GM21723 (cell line): ENCODE measurements at regions not wholly inside any gene's neighbourhood (a gene's known extent, or its start where the extent isn't known, plus 50 kb on each side); places are given as distances from the start of the nearest gene placed in this dataset.
"Not testable (repeated sequence)": the region's sequence is repeated elsewhere in the genome, so short reads cannot be mapped to it uniquely, and the experiment has no call there.

Source experiments
- ATAC-seq: cut with Tn5 transposase; IDR thresholded peaks from one replicate; pipeline ENCODE4 v1.9.1; 2021; ENCODE audit warnings: mild to moderate bottlenecking, moderate library complexity; ENCODE audit not compliant: unreplicated experiment

DNA sequence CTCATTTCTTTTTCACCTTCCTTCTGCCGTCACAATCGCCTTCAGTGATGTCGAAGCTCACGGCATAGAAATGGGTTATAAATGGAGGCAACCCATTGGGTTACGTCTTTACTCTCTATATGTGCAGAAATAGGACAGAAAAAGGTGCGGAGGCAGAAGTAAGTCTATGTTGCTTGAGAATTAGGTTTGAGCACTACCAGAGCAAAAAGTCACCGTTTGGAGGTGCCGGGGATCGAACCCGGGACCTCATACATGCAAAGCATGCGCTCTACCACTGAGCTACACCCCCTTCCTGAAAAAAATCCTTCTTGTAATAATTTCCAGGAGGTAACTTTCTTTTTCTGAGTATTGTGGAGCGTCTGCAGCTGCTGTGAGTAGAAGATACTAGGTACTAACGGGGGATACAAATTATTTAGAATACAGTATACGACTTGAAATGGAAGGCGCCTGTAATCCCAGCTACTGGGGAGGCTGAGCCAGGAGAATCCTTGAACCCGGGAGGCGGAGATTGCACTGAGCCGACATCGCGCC, 134.2 kb downstream of the TRIM27 start:
- ATAC-seq, result no peak

- ATAC-seq, result no peak
These were observed 132.8 kb downstream of the TRIM27 start for GRCh38 chr6:28791002-28791383.

DNA sequence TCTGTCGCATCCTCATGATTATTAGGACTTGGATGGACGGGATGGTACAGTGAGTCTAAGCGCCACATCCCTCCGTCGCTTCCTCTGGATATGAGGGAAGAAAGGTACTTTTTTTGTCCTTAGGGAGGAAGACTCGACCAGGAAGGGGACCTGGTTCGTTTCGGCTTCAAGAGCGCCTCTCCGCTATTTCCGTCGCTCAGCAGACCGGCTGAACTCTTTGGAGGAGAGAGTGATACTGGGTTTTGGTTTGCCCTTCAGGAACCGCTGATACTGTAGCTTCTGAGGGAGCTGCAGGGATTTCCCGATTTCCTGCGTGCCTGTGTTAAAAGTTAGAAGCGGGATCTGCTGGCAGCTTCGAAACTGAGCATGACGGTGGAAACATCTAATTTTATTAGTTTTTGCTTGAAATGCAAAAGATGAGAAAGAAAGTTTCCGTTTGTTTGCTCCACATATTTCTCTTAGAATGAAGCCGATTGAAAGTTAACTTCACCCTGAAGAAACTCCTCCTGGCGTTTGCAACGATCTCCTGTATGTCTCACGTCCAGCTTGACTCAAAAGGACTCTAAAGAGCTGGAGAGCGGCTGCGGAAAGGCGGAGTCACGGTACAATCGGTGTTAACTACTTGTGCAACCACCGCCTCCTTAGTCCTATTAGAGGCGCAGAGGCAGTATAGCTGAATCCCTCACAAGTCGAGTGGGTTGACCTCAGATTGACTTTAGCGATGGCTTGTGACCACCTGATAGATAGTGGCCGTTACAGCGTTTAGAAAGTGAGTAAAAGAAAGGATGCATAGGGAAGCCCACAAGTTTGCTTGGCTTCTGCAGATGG, 129.4 kb downstream of the TRIM27 start:
- no peak for ATAC-seq

DNA sequence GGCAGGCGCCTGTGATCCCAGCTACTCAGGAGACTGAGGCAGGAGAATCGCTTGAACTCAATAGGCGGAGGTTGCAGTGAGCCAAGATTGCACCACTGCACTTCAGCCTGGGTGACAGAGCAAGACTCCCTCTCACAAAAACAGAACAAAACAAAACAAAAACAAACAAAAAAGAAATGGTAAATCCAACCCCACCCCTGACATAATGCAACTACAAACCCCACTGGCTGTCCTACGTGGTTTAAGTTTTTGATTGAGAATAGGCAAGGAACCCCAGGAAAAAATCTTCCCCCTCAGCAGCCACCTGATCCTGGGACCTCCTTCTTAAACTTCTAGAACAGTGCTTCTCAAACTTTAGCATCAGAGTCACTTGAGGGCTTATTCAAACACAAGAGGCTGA, 123.1 kb downstream of the TRIM27 start:
- not testable (repeated sequence) for ATAC-seq

DNA sequence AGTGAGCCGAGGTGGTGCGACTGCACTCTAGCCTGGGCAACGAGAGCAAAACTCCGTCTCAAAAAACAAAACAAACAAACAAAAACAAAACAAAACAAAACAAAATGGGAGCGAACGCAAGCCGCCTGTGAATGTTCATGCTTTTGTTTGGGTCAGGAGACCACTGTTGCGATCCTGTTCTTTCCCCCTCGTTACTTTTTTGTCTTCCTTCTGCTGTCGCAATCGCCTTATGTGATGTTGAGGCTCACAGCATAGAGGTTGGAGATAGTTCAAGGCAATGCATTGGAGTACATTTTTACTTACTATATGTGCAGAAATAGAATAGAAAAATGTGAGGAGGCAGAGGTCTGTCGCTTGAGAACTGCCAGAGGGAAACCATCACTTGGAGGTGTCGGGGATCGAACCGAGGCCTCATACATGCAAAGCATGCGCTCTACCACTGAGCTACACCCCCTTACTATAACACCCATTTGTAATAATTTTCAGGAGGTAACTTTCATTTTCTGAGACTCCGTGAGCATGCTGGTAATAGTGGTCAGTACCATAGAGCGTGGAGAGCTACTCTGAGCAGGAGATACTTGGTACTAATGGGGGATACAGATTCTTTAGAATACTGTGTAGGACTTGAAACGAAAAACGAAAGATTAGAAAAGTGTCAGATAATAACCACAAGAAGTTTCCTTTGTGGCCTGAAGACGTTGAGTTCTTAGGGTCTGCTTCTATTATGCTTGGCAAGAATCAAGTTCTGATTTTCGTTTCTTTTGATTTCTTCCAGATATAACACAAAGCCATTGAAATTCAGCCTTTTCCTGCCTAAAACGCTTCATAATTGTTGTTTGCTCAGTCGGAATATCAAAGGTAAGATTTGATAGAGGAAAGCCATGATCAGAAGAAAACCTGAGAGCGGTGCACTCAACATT, 121.1 kb downstream of the TRIM27 start:
- no peak for ATAC-seq

- ATAC-seq, result no peak
These were observed 120.5 kb downstream of the TRIM27 start for GRCh38 chr6:28803337-28803709.

GRCh38 chr6:28807682-28808280, 116.0 kb downstream of the TRIM27 start:
- no peak for ATAC-seq

GRCh38 chr6:28808383-28808782, 115.4 kb downstream of the TRIM27 start:
- ATAC-seq, result no peak

DNA sequence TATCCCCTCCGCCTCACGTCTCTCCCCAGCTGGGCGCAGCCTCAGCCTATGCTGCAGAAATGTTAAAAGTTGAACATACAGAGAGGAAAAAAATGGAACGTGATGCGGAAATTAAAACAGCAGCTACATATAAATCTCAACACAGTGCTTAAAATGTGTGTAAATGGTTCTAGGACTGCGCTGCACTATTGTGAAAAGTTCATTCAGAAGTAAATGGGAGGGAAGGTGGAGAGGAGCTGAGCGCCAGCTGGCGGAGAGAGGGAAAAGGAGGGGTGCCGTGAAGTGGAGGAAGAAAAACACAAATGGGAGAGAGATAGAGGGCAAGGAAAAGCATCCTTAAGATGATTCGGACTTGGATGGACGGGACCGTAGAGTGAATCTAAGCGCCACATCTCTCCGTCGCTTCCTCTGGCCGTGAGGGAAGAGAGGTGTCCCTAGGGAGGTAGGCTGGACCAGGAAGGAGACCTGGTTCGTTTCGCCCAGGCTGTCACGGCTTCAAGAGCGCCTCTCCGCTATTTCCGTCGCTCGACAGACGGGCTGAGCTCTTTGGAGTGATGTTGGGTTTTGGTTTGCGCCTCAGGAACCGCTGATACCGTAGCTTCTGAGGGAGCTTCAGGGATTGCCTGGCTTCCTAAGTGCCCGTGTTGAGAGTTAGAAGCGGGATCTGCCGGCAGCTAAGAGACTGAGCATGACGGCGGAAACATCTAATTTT, 113.7 kb downstream of the TRIM27 start:
- no peak for ATAC-seq

GRCh38 chr6:28810659-28811053, 113.1 kb downstream of the TRIM27 start:
- ATAC-seq, result no peak

DNA sequence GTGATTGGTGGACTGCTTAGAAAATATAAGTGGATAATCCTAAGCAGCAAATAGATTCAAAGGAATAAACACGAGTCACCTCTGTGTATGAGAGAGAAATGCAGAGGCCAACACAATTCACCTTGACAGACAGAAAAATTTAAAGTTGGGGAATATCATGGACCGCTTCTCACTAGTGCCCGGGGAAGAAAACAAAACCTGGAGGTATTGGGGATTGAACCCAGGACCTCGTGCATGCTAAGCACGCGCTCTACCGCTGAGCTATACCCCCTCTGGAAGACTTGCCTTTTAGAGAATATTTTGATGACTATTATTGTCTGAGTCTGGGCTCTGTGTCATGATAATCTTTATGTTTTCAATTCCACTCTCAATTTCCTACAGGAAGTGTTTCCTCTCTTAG, 111.9 kb downstream of the TRIM27 start:
- ATAC-seq, result no peak

DNA sequence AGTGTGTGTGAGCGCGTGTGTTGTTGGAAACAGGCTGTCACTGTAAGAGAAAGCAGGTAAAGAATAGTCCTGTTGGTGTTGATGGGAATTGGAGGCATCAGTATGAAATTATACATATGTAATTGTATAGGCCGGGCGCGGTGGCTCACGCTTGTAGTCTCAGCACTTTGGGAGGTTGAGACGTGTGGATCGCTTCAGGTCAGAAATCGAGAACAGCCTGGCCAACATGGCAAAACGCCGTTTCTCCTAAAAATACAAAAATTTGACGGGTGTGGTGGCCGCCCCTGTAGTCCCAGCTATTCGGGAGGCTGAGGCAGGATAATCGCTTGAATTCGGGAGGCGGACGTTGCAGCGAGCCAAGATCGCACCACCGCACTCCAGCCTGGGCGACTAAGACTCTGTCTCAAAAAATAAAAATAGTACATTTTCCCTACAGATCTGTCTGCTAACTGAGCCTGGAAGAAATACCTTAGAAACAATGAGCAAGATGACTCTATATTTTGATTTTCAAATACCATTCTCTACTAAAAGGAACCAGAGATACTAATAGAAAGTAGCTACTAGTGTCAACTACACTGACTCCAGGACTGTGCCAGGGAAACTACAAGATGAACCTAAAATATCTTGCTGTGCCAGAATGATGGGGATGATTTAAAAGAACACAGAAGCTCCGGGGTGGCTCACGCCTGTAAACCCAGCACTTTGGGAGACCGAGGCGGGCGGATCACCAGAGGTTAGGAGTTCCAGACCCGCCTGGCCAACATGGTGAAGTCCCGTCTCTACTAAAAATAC, 110.8 kb downstream of the TRIM27 start:
- no peak for ATAC-seq

DNA sequence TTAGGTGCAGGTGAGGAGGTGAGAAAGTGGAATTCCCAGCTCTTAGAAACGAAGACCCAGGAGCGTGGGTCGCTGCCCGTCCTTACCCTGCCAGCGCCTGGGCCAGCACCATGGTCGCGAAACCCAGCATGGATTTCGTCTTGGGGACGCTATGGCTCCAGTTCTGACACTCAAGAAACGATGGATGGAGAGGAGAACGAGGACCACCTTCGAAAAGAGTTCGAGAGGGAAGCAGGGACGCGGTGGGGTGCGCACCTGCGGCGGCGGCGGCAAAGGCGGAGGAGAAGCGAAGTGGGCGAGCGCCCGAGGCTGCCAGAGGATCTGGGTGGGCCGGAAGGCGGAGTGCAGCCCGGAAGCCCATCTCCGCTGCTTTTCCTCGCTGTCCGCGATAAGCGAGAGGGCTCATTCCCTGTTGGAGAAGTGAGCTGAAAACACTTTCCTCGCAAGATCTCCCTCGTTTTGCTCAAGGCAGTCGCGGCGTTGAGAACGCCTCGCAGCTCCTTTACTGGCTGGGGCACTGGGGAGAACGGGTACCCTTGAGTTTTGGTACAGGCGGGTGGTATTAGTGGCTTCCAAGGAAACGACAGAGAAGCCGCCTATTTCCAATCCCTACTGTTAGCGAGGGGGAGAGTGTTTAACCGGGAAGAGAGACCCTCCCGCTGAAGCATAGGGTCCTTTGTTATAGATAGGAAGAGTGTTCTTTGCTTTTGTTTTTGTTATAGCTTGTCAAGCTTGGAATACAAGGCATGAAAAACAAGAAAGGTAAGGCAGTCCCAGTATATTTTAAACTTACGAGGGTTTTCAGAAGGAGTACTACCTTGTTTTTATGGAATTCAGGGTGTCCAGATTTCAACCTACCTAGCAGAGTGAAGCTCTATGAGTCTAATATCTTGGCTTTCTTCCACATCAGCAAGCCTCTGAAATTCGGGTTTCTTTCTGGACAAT, 109.5 kb downstream of the TRIM27 start:
- no peak for ATAC-seq

DNA sequence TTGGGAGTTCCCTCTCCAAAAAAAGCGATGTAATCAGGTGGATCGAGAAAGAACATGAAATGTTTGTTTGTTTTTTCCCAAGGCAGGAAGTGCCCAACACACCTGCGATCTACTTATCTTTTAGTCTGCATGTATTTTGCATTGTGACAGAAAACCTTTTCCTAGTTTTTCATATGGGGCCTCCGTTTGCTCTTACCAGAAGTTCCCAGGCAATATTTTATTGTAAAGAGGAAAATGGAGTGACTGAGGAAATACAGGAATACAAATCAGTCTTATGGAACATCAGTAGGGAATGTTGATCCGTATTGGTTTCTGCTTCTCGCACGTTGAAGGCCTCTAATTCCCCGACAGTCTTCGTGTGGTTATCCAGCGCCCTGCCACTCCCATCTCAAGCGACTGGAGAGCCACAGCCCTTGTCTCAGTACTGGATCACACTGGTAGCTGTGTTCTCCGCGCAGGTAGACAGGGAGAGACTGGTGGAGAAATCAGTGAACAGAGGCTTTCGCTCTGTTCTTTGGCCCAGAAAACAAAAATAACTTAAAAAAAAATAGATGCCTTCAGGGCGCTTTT, 107.4 kb downstream of the TRIM27 start:
- no peak for ATAC-seq

- no peak for ATAC-seq
These were observed 106.6 kb downstream of the TRIM27 start for GRCh38 chr6:28816909-28817807.

DNA sequence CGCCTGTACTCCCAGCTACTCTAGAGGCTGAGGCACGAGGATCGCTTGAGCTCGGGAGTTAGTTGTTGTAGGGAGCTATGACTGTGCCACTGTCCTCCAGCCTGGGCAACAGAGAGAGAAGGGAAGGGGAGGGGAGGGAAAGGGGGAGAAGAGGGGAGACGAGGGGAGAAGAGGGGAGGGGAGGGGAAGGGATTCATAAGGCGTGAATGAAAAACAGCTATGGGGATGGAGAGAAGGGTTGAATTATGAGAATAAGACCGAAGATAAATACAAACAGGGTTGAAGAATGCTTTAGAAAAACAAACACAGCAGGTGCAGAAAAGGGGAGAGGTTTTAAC, 106.0 kb downstream of the TRIM27 start:
- ATAC-seq, result no peak
